ENCODE measurements at regions not wholly inside any gene's neighbourhood (a gene's known extent, or its start where the extent isn't known, plus 50 kb on each side); places are given as distances from the start of the nearest gene placed in this dataset.

DNA sequence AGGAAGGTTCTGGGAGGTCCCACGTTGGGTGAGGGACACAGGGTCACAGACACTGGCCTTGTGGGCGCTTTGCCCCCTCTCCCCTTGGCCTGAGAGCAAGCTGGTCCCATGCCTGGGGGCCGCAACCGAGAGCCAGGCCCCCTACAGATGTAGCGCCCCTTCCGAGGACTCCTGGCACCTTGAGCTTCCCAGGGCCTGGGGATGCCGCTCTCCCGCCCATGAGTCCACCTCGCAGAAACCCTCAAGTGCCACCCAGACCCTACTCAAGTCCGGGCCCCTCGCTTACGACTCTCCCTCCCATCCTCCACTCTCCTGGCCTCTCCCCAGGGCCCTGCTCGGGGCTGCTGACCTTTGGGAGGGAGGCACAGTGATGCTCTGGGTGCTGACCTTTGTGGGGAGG is 204.0 kb downstream of the BRD1 start:
- H3K4me1 ChIP-seq: no peaks in the 10 kb centered on the region
- H3K9me3 ChIP-seq: no peaks in the 10 kb centered on the region
- H3K27me3 ChIP-seq: peaks cover 0 to 58% (median 0%) of the 10 kb centered on the region in 3 donors
- intact Hi-C loops (cut with DNase I; ENCODE audit: low total_unique reads): no loop called here
- no peak overlapping the region for H3K4me3 ChIP-seq
- no peak for DNase-seq
- WGBS, 5 donors: 78 to 86% (median 80%) methylated on average over 7 to 13 of the region's 13 CpGs
- H3K27ac ChIP-seq: no peak overlapping the region
- H3K36me3 ChIP-seq: no peaks in the 10 kb centered on the region
- TF ChIP-seq POLR2A (IDR thresholded peaks at IDR 0.05) (no peak), EP300 (IDR thresholded peaks at IDR 0.05) (no peak), POLR2AphosphoS5 (IDR thresholded peaks at IDR 0.05) (no peak)
- TF ChIP-seq, protein P1, sequence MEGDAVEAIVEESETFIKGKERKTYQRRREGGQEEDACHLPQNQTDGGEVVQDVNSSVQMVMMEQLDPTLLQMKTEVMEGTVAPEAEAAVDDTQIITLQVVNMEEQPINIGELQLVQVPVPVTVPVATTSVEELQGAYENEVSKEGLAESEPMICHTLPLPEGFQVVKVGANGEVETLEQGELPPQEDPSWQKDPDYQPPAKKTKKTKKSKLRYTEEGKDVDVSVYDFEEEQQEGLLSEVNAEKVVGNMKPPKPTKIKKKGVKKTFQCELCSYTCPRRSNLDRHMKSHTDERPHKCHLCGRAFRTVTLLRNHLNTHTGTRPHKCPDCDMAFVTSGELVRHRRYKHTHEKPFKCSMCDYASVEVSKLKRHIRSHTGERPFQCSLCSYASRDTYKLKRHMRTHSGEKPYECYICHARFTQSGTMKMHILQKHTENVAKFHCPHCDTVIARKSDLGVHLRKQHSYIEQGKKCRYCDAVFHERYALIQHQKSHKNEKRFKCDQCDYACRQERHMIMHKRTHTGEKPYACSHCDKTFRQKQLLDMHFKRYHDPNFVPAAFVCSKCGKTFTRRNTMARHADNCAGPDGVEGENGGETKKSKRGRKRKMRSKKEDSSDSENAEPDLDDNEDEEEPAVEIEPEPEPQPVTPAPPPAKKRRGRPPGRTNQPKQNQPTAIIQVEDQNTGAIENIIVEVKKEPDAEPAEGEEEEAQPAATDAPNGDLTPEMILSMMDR (IDR thresholded peaks at IDR 0.05): no peak

DNA sequence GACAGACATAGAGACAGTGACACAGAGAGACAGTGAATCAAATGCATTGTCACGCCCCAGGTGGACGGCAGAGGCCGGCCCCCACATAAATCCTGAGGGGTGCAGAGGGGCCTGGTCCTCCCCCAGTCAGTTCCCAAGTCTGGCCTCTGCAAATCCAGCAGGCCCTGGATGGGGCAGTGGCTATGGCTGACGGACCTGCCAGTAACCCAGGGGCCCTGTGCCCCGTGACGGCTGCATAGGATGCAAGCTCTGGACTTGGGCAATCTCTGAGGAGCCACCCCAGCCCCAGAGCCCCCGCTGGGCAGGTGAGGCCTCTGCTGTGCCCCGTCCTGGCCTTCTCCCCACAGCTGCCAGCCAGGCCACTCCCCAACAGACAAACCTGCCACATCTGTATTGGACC is 204.5 kb downstream of the BRD1 start:
- H3K36me3 ChIP-seq: no peaks in the 10 kb centered on the region
- H3K9me3 ChIP-seq: no peaks in the 10 kb centered on the region
- intact Hi-C loops (cut with DNase I; ENCODE audit: low total_unique reads): no loop called here
- no peaks in the 10 kb centered on the region for H3K4me1 ChIP-seq
- H3K27ac ChIP-seq: no peak overlapping the region
- H3K4me3 ChIP-seq: no peak overlapping the region
- TF ChIP-seq POLR2AphosphoS5 (IDR thresholded peaks at IDR 0.05): no peak
- TF ChIP-seq, protein P1 (IDR thresholded peaks at IDR 0.05): no peak
- no peak for TF ChIP-seq POLR2A (IDR thresholded peaks at IDR 0.05)
- TF ChIP-seq EP300 (IDR thresholded peaks at IDR 0.05): no peak
- WGBS, 5 donors: 46 to 85% (median 76%) methylated on average over 3 to 8 of the region's 8 CpGs
- no peak for DNase-seq
- peaks cover 0 to 58% (median 0%) of the 10 kb centered on the region in 3 donors for H3K27me3 ChIP-seq

GRCh38 chr22:49622241-49623105 is 205.2 kb downstream of the BRD1 start:
- DNase-seq: no peak
- peaks cover 0 to 58% (median 0%) of the 10 kb centered on the region in 3 donors for H3K27me3 ChIP-seq
- TF ChIP-seq POLR2AphosphoS5 (IDR thresholded peaks at IDR 0.05) (no peak), POLR2A (IDR thresholded peaks at IDR 0.05) (no peak), EP300 (IDR thresholded peaks at IDR 0.05) (no peak)
- TF ChIP-seq, protein P1 (IDR thresholded peaks at IDR 0.05): no peak
- intact Hi-C loops (cut with DNase I; ENCODE audit: low total_unique reads): no loop called here
- no peaks in the 10 kb centered on the region for H3K4me1 ChIP-seq
- WGBS, 5 donors: 76 to 88% (median 80%) methylated on average over 28 to 29 of the region's 29 CpGs
- no peaks in the 10 kb centered on the region for H3K36me3 ChIP-seq
- no peaks in the 10 kb centered on the region for H3K9me3 ChIP-seq
- no peak overlapping the region for H3K27ac ChIP-seq
- no peak overlapping the region for H3K4me3 ChIP-seq

- no peak for TF ChIP-seq POLR2AphosphoS5 (IDR thresholded peaks at IDR 0.05)
- no peak for TF ChIP-seq EP300 (IDR thresholded peaks at IDR 0.05)
- TF ChIP-seq, protein P1 (IDR thresholded peaks at IDR 0.05): no peak
- no peak for TF ChIP-seq POLR2A (IDR thresholded peaks at IDR 0.05)
- WGBS, 5 donors: 79 to 86% (median 83%) methylated on average over 6 to 20 of the region's 20 CpGs
- Histone ChIP-seq H3K9me3 (no peaks in the 10 kb centered on the region), H3K4me3 (no peak overlapping the region), H3K27ac (no peak overlapping the region), H3K27me3 (peaks cover 0 to 50% (median 0%) of the 10 kb centered on the region in 3 donors), H3K4me1 (no peaks in the 10 kb centered on the region), H3K36me3 (no peaks in the 10 kb centered on the region)
- intact Hi-C loops (cut with DNase I; ENCODE audit: low total_unique reads): no loop called here
- DNase-seq: no peak
Observed at GRCh38 chr22:49621601-49622210, 206.0 kb downstream of the BRD1 start.
